ENCODE measurements at regions not wholly inside any gene's neighbourhood (a gene's known extent, or its start where the extent isn't known, plus 50 kb on each side); places are given as distances from the start of the nearest gene placed in this dataset.

GRCh38 chr1:60589916-60590315 is 492.4 kb upstream of the NFIA start:
- H3K9ac ChIP-seq (ENCODE audit: low read length): no peak overlapping the region
- no peak overlapping the region for H3K27ac ChIP-seq (ENCODE audit: low read depth, low read length)
- no peaks in the 10 kb centered on the region for H3K4me1 ChIP-seq (ENCODE audit: insufficient read depth, low read length)
- no peak overlapping the region for H3K4me3 ChIP-seq (ENCODE audit: low read depth in 1 of 2, low read length in 2 of 2)
- H3K36me3 ChIP-seq (ENCODE audit: insufficient read depth, low read length): no peaks in the 10 kb centered on the region
- no peaks in the 10 kb centered on the region for H3K9me3 ChIP-seq (ENCODE audit: low read length)
- H3K27me3 ChIP-seq (ENCODE audit: control insufficient read depth in 1 of 2, insufficient read depth in 2 of 2, low read length in 2 of 2): no peaks in the 10 kb centered on the region

DNA sequence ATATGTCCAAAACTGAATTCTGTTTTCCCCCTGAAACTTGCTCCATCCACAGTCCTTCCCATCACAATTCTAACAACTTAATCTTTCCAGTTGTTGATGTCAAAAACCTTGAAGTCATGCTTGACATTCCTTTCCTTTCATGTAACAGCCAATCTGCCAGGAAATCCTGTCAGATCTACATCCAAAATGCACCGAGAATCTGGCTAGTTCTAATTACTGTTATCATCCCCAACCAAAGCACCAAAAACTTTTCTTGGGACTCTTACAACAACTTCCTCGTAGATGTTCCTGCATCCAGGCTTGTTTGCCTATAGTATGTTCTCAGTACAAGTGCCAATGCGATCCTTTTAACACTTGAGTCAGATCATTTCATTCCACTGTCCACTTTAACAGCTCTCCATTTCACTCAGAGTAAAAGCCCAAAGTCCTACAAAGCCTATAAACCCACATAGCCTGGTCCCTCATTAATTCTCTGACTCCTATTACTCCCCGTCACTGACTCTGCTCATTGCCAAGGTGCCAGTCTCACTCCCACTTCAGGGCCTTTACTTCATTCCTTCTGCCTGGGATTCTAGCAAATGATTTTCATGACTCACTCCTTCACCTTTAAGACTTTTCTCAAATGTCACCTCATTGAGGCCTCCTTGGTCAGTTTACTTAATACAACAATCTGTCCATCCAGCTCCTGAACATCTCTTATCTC is 493.2 kb upstream of the NFIA start:
- Histone ChIP-seq H3K9ac (ENCODE audit: low read length) (no peak overlapping the region), H3K4me3 (ENCODE audit: low read depth in 1 of 2, low read length in 2 of 2) (no peak overlapping the region)

DNA sequence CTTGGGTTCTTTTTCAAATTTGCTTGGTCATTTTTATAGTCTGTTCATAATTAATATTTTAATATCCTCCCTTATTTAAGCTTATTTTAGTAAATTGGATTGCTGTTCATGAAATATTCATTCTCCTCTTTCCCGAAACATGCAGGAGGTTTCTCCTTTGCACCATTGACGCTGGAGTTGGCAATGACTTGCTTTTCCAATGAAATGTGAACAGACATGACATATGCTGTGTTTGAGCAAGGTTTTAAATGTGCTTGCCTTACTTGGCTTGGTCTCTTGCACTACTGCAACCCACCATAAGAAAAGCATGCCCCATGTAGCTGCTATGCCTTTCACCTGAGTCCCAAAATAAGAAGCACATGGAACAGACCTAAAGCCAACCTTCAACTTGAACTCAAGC is 498.0 kb upstream of the NFIA start:
- H3K27me3 ChIP-seq (ENCODE audit: control insufficient read depth in 1 of 2, insufficient read depth in 2 of 2, low read length in 2 of 2): no peaks in the 10 kb centered on the region
- H3K36me3 ChIP-seq (ENCODE audit: insufficient read depth, low read length): no peaks in the 10 kb centered on the region
- no peak overlapping the region for H3K4me3 ChIP-seq (ENCODE audit: low read depth in 1 of 2, low read length in 2 of 2)
- H3K9me3 ChIP-seq (ENCODE audit: low read length): no peaks in the 10 kb centered on the region
- no peak overlapping the region for H3K9ac ChIP-seq (ENCODE audit: low read length)
- no peaks in the 10 kb centered on the region for H3K4me1 ChIP-seq (ENCODE audit: insufficient read depth, low read length)
- no peak overlapping the region for H3K27ac ChIP-seq (ENCODE audit: low read depth, low read length)

More for the DNA sequence above, 493.2 kb upstream of the NFIA start:
- Histone ChIP-seq H3K9me3 (ENCODE audit: low read length) (no peaks in the 10 kb centered on the region), H3K27ac (ENCODE audit: low read depth, low read length) (no peak overlapping the region), H3K4me1 (ENCODE audit: insufficient read depth, low read length) (no peaks in the 10 kb centered on the region), H3K36me3 (ENCODE audit: insufficient read depth, low read length) (no peaks in the 10 kb centered on the region), H3K27me3 (ENCODE audit: control insufficient read depth in 1 of 2, insufficient read depth in 2 of 2, low read length in 2 of 2) (no peaks in the 10 kb centered on the region)

DNA sequence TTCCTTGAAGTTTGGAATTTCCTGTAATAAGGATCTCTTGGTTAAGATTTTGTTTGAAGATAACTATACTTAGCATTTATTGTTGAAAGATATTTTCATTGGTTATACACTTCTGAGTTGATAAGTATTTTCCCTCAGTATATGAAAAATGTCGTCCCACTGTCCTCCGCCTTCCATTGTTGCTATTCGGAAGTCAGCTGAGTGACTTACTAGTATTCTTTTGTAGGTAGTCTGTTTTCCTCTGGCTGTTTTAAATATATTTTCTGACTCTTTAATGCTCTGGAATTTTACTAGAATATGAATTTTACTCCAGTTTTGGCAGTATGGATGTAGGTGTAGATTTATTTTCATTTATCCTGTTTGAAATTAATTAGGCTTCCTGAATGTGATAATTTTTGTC is 498.7 kb upstream of the NFIA start:
- Histone ChIP-seq H3K36me3 (ENCODE audit: insufficient read depth, low read length) (no peaks in the 10 kb centered on the region), H3K4me3 (ENCODE audit: low read depth in 1 of 2, low read length in 2 of 2) (no peak overlapping the region), H3K27me3 (ENCODE audit: control insufficient read depth in 1 of 2, insufficient read depth in 2 of 2, low read length in 2 of 2) (no peaks in the 10 kb centered on the region), H3K9ac (ENCODE audit: low read length) (no peak overlapping the region), H3K27ac (ENCODE audit: low read depth, low read length) (no peak overlapping the region), H3K9me3 (ENCODE audit: low read length) (no peaks in the 10 kb centered on the region), H3K4me1 (ENCODE audit: insufficient read depth, low read length) (no peaks in the 10 kb centered on the region)

DNA sequence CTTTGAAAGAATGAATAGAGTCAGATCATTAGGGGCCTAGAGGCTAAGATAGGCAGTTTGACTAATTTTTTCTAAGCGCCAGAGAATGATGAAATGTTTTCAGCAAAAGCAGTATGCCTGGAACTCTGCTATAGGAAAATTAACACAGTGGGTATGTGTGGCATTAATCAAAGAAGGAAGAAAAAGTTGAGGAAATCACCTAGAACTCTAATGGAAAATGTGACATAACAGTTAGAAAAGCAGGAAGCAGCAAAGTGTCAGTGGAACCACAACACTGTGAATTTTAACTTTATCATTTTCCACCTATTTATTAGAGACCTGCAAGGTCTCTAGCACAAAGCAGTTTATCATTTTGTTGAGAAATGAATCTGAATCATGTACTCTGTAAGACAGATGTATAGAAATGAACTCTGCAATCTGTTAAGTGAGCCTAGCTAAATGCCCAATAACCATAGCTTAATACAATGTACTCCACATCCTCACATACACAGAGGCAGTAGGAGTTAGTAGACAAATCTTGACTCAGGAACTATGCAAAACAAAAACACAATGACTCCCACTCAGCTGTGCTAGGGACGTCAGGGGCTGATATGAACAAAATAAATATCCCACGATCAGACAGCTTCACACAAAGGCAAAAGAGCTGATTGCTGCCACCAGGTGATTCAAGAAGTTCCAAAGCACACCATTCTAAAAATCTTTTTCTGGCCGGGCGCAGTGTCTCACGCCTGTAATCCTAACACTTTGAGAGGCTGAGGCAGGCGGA is 500.7 kb upstream of the NFIA start:
- no peak overlapping the region for H3K9ac ChIP-seq (ENCODE audit: low read length)
- H3K27ac ChIP-seq (ENCODE audit: low read depth, low read length): no peak overlapping the region
- no peaks in the 10 kb centered on the region for H3K9me3 ChIP-seq (ENCODE audit: low read length)
- H3K4me3 ChIP-seq (ENCODE audit: low read depth in 1 of 2, low read length in 2 of 2): no peak overlapping the region
- H3K4me1 ChIP-seq (ENCODE audit: insufficient read depth, low read length): no peaks in the 10 kb centered on the region
- no peaks in the 10 kb centered on the region for H3K36me3 ChIP-seq (ENCODE audit: insufficient read depth, low read length)
- no peaks in the 10 kb centered on the region for H3K27me3 ChIP-seq (ENCODE audit: control insufficient read depth in 1 of 2, insufficient read depth in 2 of 2, low read length in 2 of 2)

DNA sequence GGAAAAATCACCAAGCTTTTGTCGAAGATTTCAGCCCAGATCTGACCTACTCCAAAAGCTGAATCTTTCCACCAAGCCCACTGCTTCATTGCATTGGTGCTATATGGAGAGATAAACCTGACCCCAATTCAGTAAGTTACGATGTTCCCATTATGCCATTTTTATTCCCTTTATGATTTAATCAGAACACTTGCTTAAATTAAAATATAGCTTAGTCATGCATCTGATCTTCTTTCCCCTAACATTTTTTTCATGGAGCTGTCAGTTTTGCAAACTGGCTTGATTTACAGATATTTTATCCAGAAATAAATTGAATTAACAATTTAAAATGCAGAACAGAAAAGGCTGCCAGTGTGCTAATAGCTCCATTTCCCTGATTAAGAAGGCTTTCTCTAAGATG is 503.5 kb upstream of the C1orf87 start:
- Histone ChIP-seq H3K9me3 (ENCODE audit: low read length) (no peaks in the 10 kb centered on the region), H3K27me3 (ENCODE audit: control insufficient read depth in 1 of 2, insufficient read depth in 2 of 2, low read length in 2 of 2) (no peaks in the 10 kb centered on the region), H3K9ac (ENCODE audit: low read length) (no peak overlapping the region), H3K27ac (ENCODE audit: low read depth, low read length) (no peak overlapping the region), H3K4me3 (ENCODE audit: low read depth in 1 of 2, low read length in 2 of 2) (no peak overlapping the region), H3K4me1 (ENCODE audit: insufficient read depth, low read length) (no peaks in the 10 kb centered on the region), H3K36me3 (ENCODE audit: insufficient read depth, low read length) (no peaks in the 10 kb centered on the region)

DNA sequence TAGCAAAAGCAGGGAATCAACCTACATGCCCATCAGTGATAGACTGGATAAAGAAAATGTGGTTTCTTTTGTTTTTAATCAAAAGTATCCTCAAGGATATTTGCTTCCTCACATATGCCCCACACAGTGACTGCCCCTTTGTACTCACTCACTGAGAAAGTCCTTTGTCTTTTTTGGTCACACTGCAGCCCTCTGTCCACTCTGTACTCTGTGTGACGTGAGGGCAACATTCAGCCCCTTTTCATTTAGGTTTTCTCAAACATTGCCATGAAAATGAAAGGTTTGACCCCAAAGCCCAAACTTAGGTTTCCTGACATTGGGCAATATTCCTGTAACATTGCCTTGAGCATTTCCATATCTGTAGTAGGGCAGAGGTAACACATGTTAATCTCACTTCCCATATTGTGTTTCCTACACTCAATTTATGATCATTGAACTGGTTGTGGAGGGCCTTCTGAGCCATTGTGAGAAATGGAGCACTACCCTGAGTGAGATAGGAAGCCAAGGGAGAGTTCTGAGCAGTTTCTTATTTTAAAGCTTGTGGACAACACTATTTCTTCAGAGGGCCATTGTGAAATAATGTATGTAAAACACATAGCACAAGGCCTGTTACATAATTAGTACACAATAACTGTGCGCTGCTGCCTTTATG is 501.9 kb upstream of the C1orf87 start:
- Histone ChIP-seq H3K9ac (ENCODE audit: low read length) (no peak overlapping the region), H3K4me1 (ENCODE audit: insufficient read depth, low read length) (no peaks in the 10 kb centered on the region), H3K9me3 (ENCODE audit: low read length) (no peaks in the 10 kb centered on the region), H3K27ac (ENCODE audit: low read depth, low read length) (no peak overlapping the region), H3K36me3 (ENCODE audit: insufficient read depth, low read length) (no peaks in the 10 kb centered on the region), H3K27me3 (ENCODE audit: control insufficient read depth in 1 of 2, insufficient read depth in 2 of 2, low read length in 2 of 2) (no peaks in the 10 kb centered on the region), H3K4me3 (ENCODE audit: low read depth in 1 of 2, low read length in 2 of 2) (no peak overlapping the region)

DNA sequence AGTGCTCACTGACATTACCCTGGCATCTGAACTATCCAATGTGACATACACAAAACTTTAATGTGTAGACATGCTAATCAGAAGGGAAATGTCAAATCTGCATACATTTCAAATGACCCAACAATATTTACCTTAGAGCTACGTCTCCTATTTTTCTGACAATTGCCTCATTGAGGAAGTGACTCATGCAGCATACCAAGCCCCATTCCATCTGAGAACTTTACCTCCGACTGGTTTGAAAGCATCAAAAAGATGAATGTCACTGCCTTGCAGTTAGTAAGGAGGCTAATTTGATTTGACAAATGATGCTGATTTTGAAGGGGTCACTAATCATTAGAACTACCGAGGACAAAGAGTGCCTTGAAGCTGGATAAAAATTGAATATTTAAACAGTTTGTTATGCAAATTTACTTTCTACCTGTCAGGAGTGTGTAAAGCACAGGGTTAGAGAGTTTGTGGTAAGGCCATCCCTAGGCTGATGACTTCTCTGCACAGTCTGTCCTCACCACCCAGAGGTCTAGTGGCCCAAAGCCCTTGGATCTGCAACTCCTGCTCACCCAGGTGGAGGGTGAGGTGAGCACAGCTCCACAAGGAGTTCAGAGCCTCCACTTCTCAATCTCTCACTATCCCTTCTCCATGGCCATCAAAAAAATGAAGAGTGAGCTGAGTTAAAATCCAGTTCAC is 500.3 kb upstream of the C1orf87 start:
- H3K4me3 ChIP-seq (ENCODE audit: low read depth in 1 of 2, low read length in 2 of 2): no peak overlapping the region
- no peaks in the 10 kb centered on the region for H3K36me3 ChIP-seq (ENCODE audit: insufficient read depth, low read length)
- H3K9me3 ChIP-seq (ENCODE audit: low read length): no peaks in the 10 kb centered on the region
- H3K27ac ChIP-seq (ENCODE audit: low read depth, low read length): no peak overlapping the region
- no peak overlapping the region for H3K9ac ChIP-seq (ENCODE audit: low read length)
- no peaks in the 10 kb centered on the region for H3K4me1 ChIP-seq (ENCODE audit: insufficient read depth, low read length)
- H3K27me3 ChIP-seq (ENCODE audit: control insufficient read depth in 1 of 2, insufficient read depth in 2 of 2, low read length in 2 of 2): no peaks in the 10 kb centered on the region

DNA sequence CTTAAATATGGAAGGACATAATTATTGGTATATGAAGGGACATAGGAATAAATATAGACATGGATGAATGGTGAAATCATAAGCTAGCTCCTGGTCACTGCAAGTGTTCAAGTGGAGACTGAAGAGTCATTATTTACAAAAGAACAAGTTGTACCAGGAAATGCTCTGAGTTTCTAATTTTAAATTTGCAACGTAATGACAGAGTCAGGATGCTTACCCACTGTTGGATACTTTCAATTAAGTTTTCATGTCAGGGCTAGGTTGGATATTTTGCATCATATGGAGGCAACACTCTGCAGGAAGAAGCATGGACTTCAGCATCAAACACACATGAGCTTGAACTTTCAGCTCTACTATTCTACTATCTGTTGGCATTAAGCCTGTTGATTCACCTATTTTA is 499.6 kb upstream of the C1orf87 start:
- Histone ChIP-seq H3K4me3 (ENCODE audit: low read depth in 1 of 2, low read length in 2 of 2) (no peak overlapping the region), H3K9ac (ENCODE audit: low read length) (no peak overlapping the region), H3K27ac (ENCODE audit: low read depth, low read length) (no peak overlapping the region), H3K27me3 (ENCODE audit: control insufficient read depth in 1 of 2, insufficient read depth in 2 of 2, low read length in 2 of 2) (no peaks in the 10 kb centered on the region), H3K9me3 (ENCODE audit: low read length) (no peaks in the 10 kb centered on the region), H3K4me1 (ENCODE audit: insufficient read depth, low read length) (no peaks in the 10 kb centered on the region), H3K36me3 (ENCODE audit: insufficient read depth, low read length) (no peaks in the 10 kb centered on the region)

- Histone ChIP-seq H3K27ac (ENCODE audit: low read depth, low read length) (no peak overlapping the region), H3K36me3 (ENCODE audit: insufficient read depth, low read length) (no peaks in the 10 kb centered on the region), H3K4me1 (ENCODE audit: insufficient read depth, low read length) (no peaks in the 10 kb centered on the region), H3K4me3 (ENCODE audit: low read depth in 1 of 2, low read length in 2 of 2) (no peak overlapping the region), H3K9me3 (ENCODE audit: low read length) (no peaks in the 10 kb centered on the region), H3K27me3 (ENCODE audit: control insufficient read depth in 1 of 2, insufficient read depth in 2 of 2, low read length in 2 of 2) (no peaks in the 10 kb centered on the region), H3K9ac (ENCODE audit: low read length) (no peak overlapping the region)
Measured at GRCh38 chr1:60572378-60572777, 498.8 kb upstream of the C1orf87 start.

DNA sequence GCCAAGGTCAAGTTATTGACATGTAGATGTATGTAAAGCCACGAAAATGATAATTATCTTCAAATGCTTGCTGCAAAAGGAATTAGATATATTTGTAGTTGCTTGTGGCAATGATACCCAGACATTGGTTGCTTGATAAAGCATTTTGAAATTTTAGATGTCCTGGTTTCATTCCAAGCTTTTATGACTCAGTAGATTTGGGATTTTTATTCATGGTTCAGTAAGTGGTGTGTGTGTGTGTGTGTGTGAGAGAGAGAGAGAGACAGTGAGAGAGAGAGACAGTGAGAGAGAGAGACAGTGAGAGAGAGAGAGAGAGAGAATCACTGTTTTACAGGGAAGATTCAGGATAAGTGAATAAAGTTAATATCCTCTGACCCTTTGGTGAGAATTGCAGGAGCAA is 498.2 kb upstream of the C1orf87 start:
- H3K4me3 ChIP-seq (ENCODE audit: low read depth in 1 of 2, low read length in 2 of 2): no peak overlapping the region
- no peak overlapping the region for H3K27ac ChIP-seq (ENCODE audit: low read depth, low read length)
- H3K27me3 ChIP-seq (ENCODE audit: control insufficient read depth in 1 of 2, insufficient read depth in 2 of 2, low read length in 2 of 2): no peaks in the 10 kb centered on the region
- no peaks in the 10 kb centered on the region for H3K9me3 ChIP-seq (ENCODE audit: low read length)
- H3K4me1 ChIP-seq (ENCODE audit: insufficient read depth, low read length): no peaks in the 10 kb centered on the region
- H3K9ac ChIP-seq (ENCODE audit: low read length): no peak overlapping the region
- no peaks in the 10 kb centered on the region for H3K36me3 ChIP-seq (ENCODE audit: insufficient read depth, low read length)
